Colon (tissue), 2 donors: ENCODE measurements at regions not wholly inside any gene's neighbourhood (a gene's known extent, or its start where the extent isn't known, plus 50 kb on each side); places are given as distances from the start of the nearest gene placed in this dataset.
A peak's percentile ranks its signal among the peaks of the same experiment; 100 is the strongest.

Source experiments
- FAIRE-seq: peaks from 2 replicates; lab custom pipeline; 2012; peaks lifted over from hg19 to GRCh38; lab: Jason Lieb, UNC
- donor health status: control.
- donor health status: control.

- no peak for FAIRE-seq
These were observed 542.7 kb upstream of the LUZP2 start for GRCh38 chr11:23953951-23954710.

GRCh38 chr11:23954730-23955129 lies 542.1 kb upstream of the LUZP2 start:
- no peak for FAIRE-seq

- no peak for FAIRE-seq
These were observed 540.3 kb upstream of the LUZP2 start for GRCh38 chr11:23956586-23956985.

- no peak for FAIRE-seq
These were observed 539.5 kb upstream of the LUZP2 start for GRCh38 chr11:23957314-23957713.

GRCh38 chr11:23959462-23959861 lies 537.4 kb upstream of the LUZP2 start:
- no peak for FAIRE-seq

- FAIRE-seq = no peak
These were observed 535.1 kb upstream of the LUZP2 start for GRCh38 chr11:23961503-23962338.

GRCh38 chr11:23973244-23973643 lies 523.6 kb upstream of the LUZP2 start:
- no peak for FAIRE-seq

- FAIRE-seq = no peak
These were observed 522.8 kb upstream of the LUZP2 start for GRCh38 chr11:23974051-23974450.

GRCh38 chr11:23974601-23975000 lies 522.3 kb upstream of the LUZP2 start:
- no peak for FAIRE-seq

GRCh38 chr11:23976426-23976825 lies 520.4 kb upstream of the LUZP2 start:
- no peak for FAIRE-seq

- no peak for FAIRE-seq
These were observed 520.0 kb upstream of the LUZP2 start for GRCh38 chr11:23976841-23977271.

GRCh38 chr11:23988381-23989006 lies 508.4 kb upstream of the LUZP2 start:
- no peak for FAIRE-seq

- FAIRE-seq = no peak
These were observed 506.3 kb upstream of the LUZP2 start for GRCh38 chr11:23990346-23991164.

GRCh38 chr11:23991165-23991539 lies 505.7 kb upstream of the LUZP2 start:
- no peak for FAIRE-seq

- peak; percentile 70 for FAIRE-seq
These were observed 501.0 kb upstream of the LUZP2 start for GRCh38 chr11:23995891-23996290.

GRCh38 chr11:23997356-23997755 lies 499.5 kb upstream of the LUZP2 start:
- no peak for FAIRE-seq

GRCh38 chr11:24005202-24005876 lies 491.5 kb upstream of the LUZP2 start:
- FAIRE-seq = no peak

GRCh38 chr11:24043842-24044241 lies 453.0 kb upstream of the LUZP2 start:
- FAIRE-seq = no peak

- FAIRE-seq = no peak
These were observed 450.1 kb upstream of the LUZP2 start for GRCh38 chr11:24046731-24047130.

- FAIRE-seq = no peak
These were observed 440.8 kb upstream of the LUZP2 start for GRCh38 chr11:24056051-24056450.

GRCh38 chr11:24060125-24060524 lies 436.7 kb upstream of the LUZP2 start:
- no peak for FAIRE-seq
